ENCODE measurements at regions not wholly inside any gene's neighbourhood (a gene's known extent, or its start where the extent isn't known, plus 50 kb on each side); places are given as distances from the start of the nearest gene placed in this dataset.
A peak's percentile ranks its signal among the peaks of the same experiment; 100 is the strongest.

- Histone ChIP-seq H3K4ac (ENCODE audit: low read length) (no peak overlapping the region), H2AFZ (ENCODE audit: low read length) (no peak overlapping the region), H3K4me2 (ENCODE audit: insufficient read depth, low read length, poor library complexity, severe bottlenecking) (no peak overlapping the region), H3K27me3 (ENCODE audit: control insufficient read depth in 3 of 3, insufficient read depth in 3 of 3, low read depth in 1 of 3, low read length in 3 of 3) (no peaks in the 10 kb centered on the region), H2BK12ac (ENCODE audit: low read length) (no peak overlapping the region), H3K36me3 (replicated peaks in 1 of 2; ENCODE audit: control insufficient read depth in 2 of 2, insufficient read depth in 2 of 2, low read length in 2 of 2) (no peaks in the 10 kb centered on the region), H3K4me3 (ENCODE audit: low read length in 2 of 2) (no peak overlapping the region), H3K14ac (ENCODE audit: low read length) (no peak overlapping the region), H2BK5ac (ENCODE audit: low read length) (no peak overlapping the region), H4K8ac (ENCODE audit: low read depth, low read length) (no peak overlapping the region), H3K9me3 (replicated peaks in 1 of 2; ENCODE audit: control insufficient read depth in 2 of 2, insufficient read depth in 1 of 2, low read depth in 1 of 2, low read length in 2 of 2) (no peaks in the 10 kb centered on the region), H2BK120ac (ENCODE audit: low read depth, low read length) (no peak overlapping the region), H3K23ac (ENCODE audit: low read depth, low read length, poor library complexity) (no peak overlapping the region), H3K18ac (ENCODE audit: low read length) (no peak overlapping the region), H4K91ac (ENCODE audit: low read depth, low read length, poor library complexity) (no peak overlapping the region), H2AK5ac (ENCODE audit: low read depth, low read length) (no peak overlapping the region), H3K79me1 (ENCODE audit: low read depth, low read length) (no peaks in the 10 kb centered on the region), H3K27ac (replicated peaks; ENCODE audit: low read length) (no peak overlapping the region), H2BK15ac (ENCODE audit: low read length) (no peak overlapping the region), H3K4me1 (ENCODE audit: control insufficient read depth in 2 of 2, insufficient read depth in 1 of 2, low read depth in 1 of 2, low read length in 2 of 2) (peaks cover 3 to 7% of the 10 kb centered on the region in 2 donors), H3K9ac (ENCODE audit: low read depth, low read length, poor library complexity) (no peak overlapping the region)
- WGBS, 2 donors (ENCODE audit: extremely low coverage in 2 of 2, insufficient read length in 2 of 2, insufficient replicate concordance in 1 of 2), result no CpG with 5 or more reads among the region's 2 CpGs
- DNase-seq (ENCODE audit: low spot score), result no peak
Measured at GRCh38 chr11:80424012-80424695, 983.3 kb upstream of the TENM4 start.

- no peak overlapping the region for H4K91ac ChIP-seq (ENCODE audit: low read depth, low read length, poor library complexity)
- H3K9me3 ChIP-seq (replicated peaks in 1 of 2; ENCODE audit: control insufficient read depth in 2 of 2, insufficient read depth in 1 of 2, low read depth in 1 of 2, low read length in 2 of 2), result no peaks in the 10 kb centered on the region
- H3K27ac ChIP-seq (replicated peaks; ENCODE audit: low read length), result no peak overlapping the region
- H2AFZ ChIP-seq (ENCODE audit: low read length), result no peak overlapping the region
- H3K4me3 ChIP-seq (ENCODE audit: low read length in 2 of 2), result no peak overlapping the region
- H2BK12ac ChIP-seq (ENCODE audit: low read length), result no peak overlapping the region
- H3K18ac ChIP-seq (ENCODE audit: low read length), result no peak overlapping the region
- no peak overlapping the region for H4K8ac ChIP-seq (ENCODE audit: low read depth, low read length)
- no peak overlapping the region for H2AK5ac ChIP-seq (ENCODE audit: low read depth, low read length)
- WGBS, 2 donors (ENCODE audit: extremely low coverage in 2 of 2, insufficient read length in 2 of 2, insufficient replicate concordance in 1 of 2), result no CpG with 5 or more reads among the region's 1 CpG
- H3K14ac ChIP-seq (ENCODE audit: low read length), result no peak overlapping the region
- no peaks in the 10 kb centered on the region for H3K27me3 ChIP-seq (ENCODE audit: control insufficient read depth in 3 of 3, insufficient read depth in 3 of 3, low read depth in 1 of 3, low read length in 3 of 3)
- H2BK15ac ChIP-seq (ENCODE audit: low read length), result no peak overlapping the region
- no peak overlapping the region for H3K4ac ChIP-seq (ENCODE audit: low read length)
- H3K23ac ChIP-seq (ENCODE audit: low read depth, low read length, poor library complexity), result no peak overlapping the region
- H3K4me1 ChIP-seq (ENCODE audit: control insufficient read depth in 2 of 2, insufficient read depth in 1 of 2, low read depth in 1 of 2, low read length in 2 of 2), result peaks cover 3 to 7% of the 10 kb centered on the region in 2 donors
- no peaks in the 10 kb centered on the region for H3K36me3 ChIP-seq (replicated peaks in 1 of 2; ENCODE audit: control insufficient read depth in 2 of 2, insufficient read depth in 2 of 2, low read length in 2 of 2)
- no peak overlapping the region for H3K4me2 ChIP-seq (ENCODE audit: insufficient read depth, low read length, poor library complexity, severe bottlenecking)
- no peak overlapping the region for H3K9ac ChIP-seq (ENCODE audit: low read depth, low read length, poor library complexity)
- DNase-seq (ENCODE audit: low spot score), result no peak
- H2BK120ac ChIP-seq (ENCODE audit: low read depth, low read length), result no peak overlapping the region
- no peak overlapping the region for H2BK5ac ChIP-seq (ENCODE audit: low read length)
- H3K79me1 ChIP-seq (ENCODE audit: low read depth, low read length), result no peaks in the 10 kb centered on the region
Measured at GRCh38 chr11:80420374-80420773, 979.5 kb upstream of the TENM4 start.

- Histone ChIP-seq H3K4me1 (ENCODE audit: control insufficient read depth in 2 of 2, insufficient read depth in 1 of 2, low read depth in 1 of 2, low read length in 2 of 2) (no peaks in the 10 kb centered on the region), H2AFZ (ENCODE audit: low read length) (peak overlapping the region; percentile 70), H4K91ac (ENCODE audit: low read depth, low read length, poor library complexity) (no peak overlapping the region), H3K4ac (ENCODE audit: low read length) (no peak overlapping the region), H3K18ac (ENCODE audit: low read length) (no peak overlapping the region), H3K9ac (ENCODE audit: low read depth, low read length, poor library complexity) (no peak overlapping the region), H3K36me3 (replicated peaks in 1 of 2; ENCODE audit: control insufficient read depth in 2 of 2, insufficient read depth in 2 of 2, low read length in 2 of 2) (no peaks in the 10 kb centered on the region), H2AK5ac (ENCODE audit: low read depth, low read length) (no peak overlapping the region), H3K4me3 (ENCODE audit: low read length in 2 of 2) (no peak overlapping the region), H3K9me3 (replicated peaks in 1 of 2; ENCODE audit: control insufficient read depth in 2 of 2, insufficient read depth in 1 of 2, low read depth in 1 of 2, low read length in 2 of 2) (no peaks in the 10 kb centered on the region), H2BK120ac (ENCODE audit: low read depth, low read length) (no peak overlapping the region), H3K14ac (ENCODE audit: low read length) (no peak overlapping the region), H3K27ac (replicated peaks; ENCODE audit: low read length) (no peak overlapping the region), H3K4me2 (ENCODE audit: insufficient read depth, low read length, poor library complexity, severe bottlenecking) (no peak overlapping the region), H4K8ac (ENCODE audit: low read depth, low read length) (no peak overlapping the region), H2BK12ac (ENCODE audit: low read length) (no peak overlapping the region), H3K27me3 (ENCODE audit: control insufficient read depth in 3 of 3, insufficient read depth in 3 of 3, low read depth in 1 of 3, low read length in 3 of 3) (no peaks in the 10 kb centered on the region), H2BK15ac (ENCODE audit: low read length) (no peak overlapping the region), H3K79me1 (ENCODE audit: low read depth, low read length) (no peaks in the 10 kb centered on the region), H3K23ac (ENCODE audit: low read depth, low read length, poor library complexity) (no peak overlapping the region), H2BK5ac (ENCODE audit: low read length) (no peak overlapping the region)
- no peak for DNase-seq (ENCODE audit: low spot score)
- WGBS, 2 donors (ENCODE audit: extremely low coverage in 2 of 2, insufficient read length in 2 of 2, insufficient replicate concordance in 1 of 2), result no CpG with 5 or more reads among the region's 2 CpGs
Measured at GRCh38 chr11:80417681-80418080, 976.9 kb upstream of the TENM4 start.

GRCh38 chr11:80415580-80415979 is 974.8 kb upstream of the TENM4 start:
- Histone ChIP-seq H2BK12ac (ENCODE audit: low read length) (no peak overlapping the region), H3K36me3 (replicated peaks in 1 of 2; ENCODE audit: control insufficient read depth in 2 of 2, insufficient read depth in 2 of 2, low read length in 2 of 2) (no peaks in the 10 kb centered on the region), H3K4me3 (ENCODE audit: low read length in 2 of 2) (no peak overlapping the region), H2AFZ (ENCODE audit: low read length) (no peak overlapping the region), H2BK5ac (ENCODE audit: low read length) (no peak overlapping the region), H2BK15ac (ENCODE audit: low read length) (no peak overlapping the region), H2AK5ac (ENCODE audit: low read depth, low read length) (no peak overlapping the region), H3K79me1 (ENCODE audit: low read depth, low read length) (no peaks in the 10 kb centered on the region), H3K4me2 (ENCODE audit: insufficient read depth, low read length, poor library complexity, severe bottlenecking) (no peak overlapping the region), H4K91ac (ENCODE audit: low read depth, low read length, poor library complexity) (no peak overlapping the region), H3K4ac (ENCODE audit: low read length) (no peak overlapping the region), H3K23ac (ENCODE audit: low read depth, low read length, poor library complexity) (no peak overlapping the region), H3K9ac (ENCODE audit: low read depth, low read length, poor library complexity) (no peak overlapping the region), H3K27me3 (ENCODE audit: control insufficient read depth in 3 of 3, insufficient read depth in 3 of 3, low read depth in 1 of 3, low read length in 3 of 3) (no peaks in the 10 kb centered on the region), H3K18ac (ENCODE audit: low read length) (no peak overlapping the region), H3K9me3 (replicated peaks in 1 of 2; ENCODE audit: control insufficient read depth in 2 of 2, insufficient read depth in 1 of 2, low read depth in 1 of 2, low read length in 2 of 2) (peaks cover 2 to 3% of the 10 kb centered on the region in 2 donors), H3K4me1 (ENCODE audit: control insufficient read depth in 2 of 2, insufficient read depth in 1 of 2, low read depth in 1 of 2, low read length in 2 of 2) (no peaks in the 10 kb centered on the region), H3K14ac (ENCODE audit: low read length) (no peak overlapping the region), H2BK120ac (ENCODE audit: low read depth, low read length) (no peak overlapping the region), H3K27ac (replicated peaks; ENCODE audit: low read length) (no peak overlapping the region), H4K8ac (ENCODE audit: low read depth, low read length) (no peak overlapping the region)
- no peak for DNase-seq (ENCODE audit: low spot score)
- WGBS, 2 donors (ENCODE audit: extremely low coverage in 2 of 2, insufficient read length in 2 of 2, insufficient replicate concordance in 1 of 2), result no CpG with 5 or more reads among the region's 2 CpGs
